Activated CD4-positive, alpha-beta T cell treated with anti-CD3 and anti-CD28 coated beads for 36 hours (primary cell): ENCODE measurements at regions not wholly inside any gene's neighbourhood (a gene's known extent, or its start where the extent isn't known, plus 50 kb on each side); places are given as distances from the start of the nearest gene placed in this dataset.

ENCODE experiments used
- ATAC-seq: fragments of 200-7000 bp; cut with Tn5 transposase; one replicate; pipeline ENCODE4 v1.10.0; 2021; ENCODE audit warnings: mild to moderate bottlenecking, moderate library complexity
- CTCF ChIA-PET: fragments of 350-600 bp; sonication (Branson Sonifier 250); formaldehyde crosslinking; loops from one replicate; lab custom pipeline; 2021; ENCODE audit warnings: antibody characterized with exemption; lab: Charles Lee
- POLR2A ChIA-PET: fragments of 350-600 bp; sonication (Branson Sonifier 250); formaldehyde crosslinking; loops from one replicate; lab custom pipeline; 2021; ENCODE audit warnings: antibody characterized with exemption, inconsistent platforms; lab: Charles Lee
- DNase-seq: peaks from one replicate; pipeline ENCODE4 v3.0.0-alpha.2; 2020
- H3K27ac Mint-ChIP-seq: one replicate; pipeline ENCODE4 v1.8.0; 2021; ENCODE audit warnings: mixed read lengths
- H3K27me3 Mint-ChIP-seq: one replicate; pipeline ENCODE4 v1.8.0; 2021; ENCODE audit warnings: mixed read lengths
- H3K36me3 Mint-ChIP-seq: one replicate; pipeline ENCODE4 v1.8.0; 2021; ENCODE audit warnings: low read depth, mixed read lengths
- H3K4me1 Mint-ChIP-seq: one replicate; pipeline ENCODE4 v1.8.0; 2021; ENCODE audit warnings: mixed read lengths
- H3K4me3 Mint-ChIP-seq: one replicate; pipeline ENCODE4 v1.8.0; 2021; ENCODE audit warnings: mild to moderate bottlenecking, moderate library complexity, mixed read lengths
- H3K9me3 Mint-ChIP-seq: one replicate; pipeline ENCODE4 v1.8.0; 2021; ENCODE audit warnings: low read depth, mixed read lengths
- intact Hi-C, 2 experiments: fragments of 100-400 bp; cut with DNase I in 1 of 2; cut with micrococcal nuclease in 1 of 2; formaldehyde crosslinking; loops; one replicate each; pipeline versions ENCODE4 v1.14.2 to v1.15.1; 2022 to 2024; cut with DNase I, micrococcal nuclease

DNA sequence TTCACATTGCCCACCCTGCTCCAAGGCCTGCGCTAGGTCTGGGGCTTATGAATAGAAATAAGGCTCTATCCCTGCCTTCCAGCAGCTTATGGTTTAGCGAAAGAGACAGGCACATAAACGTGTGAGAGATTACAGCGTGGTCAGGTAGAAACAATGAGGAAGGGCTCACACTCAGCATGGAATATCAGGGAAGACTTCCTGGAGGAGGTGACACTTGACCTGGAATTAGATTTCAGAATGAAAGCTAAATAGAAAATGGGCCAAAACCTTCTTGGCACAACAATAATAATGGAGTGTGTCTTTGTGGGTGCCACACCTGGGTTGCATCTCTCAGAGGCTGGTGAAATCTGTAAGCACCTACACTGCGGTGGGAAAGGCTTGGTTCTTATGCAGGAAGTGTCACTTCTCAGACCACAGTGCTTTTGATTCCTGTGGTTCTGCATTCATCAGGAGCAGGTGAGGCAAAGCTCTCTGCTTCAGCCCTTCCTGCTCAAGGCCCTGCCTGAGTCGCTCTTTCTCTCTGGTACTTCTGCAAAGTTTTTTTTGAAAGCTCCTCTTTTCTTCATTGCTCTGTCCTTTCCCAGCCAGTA is 430.3 kb downstream of the ZNF536 start:
- Mint-ChIP-seq H3K27ac (no peak overlapping the region), H3K27me3 (peaks cover 14% of the 10 kb centered on the region), H3K4me1 (no peaks in the 10 kb centered on the region), H3K36me3 (no peaks in the 10 kb centered on the region), H3K4me3 (no peak overlapping the region), H3K9me3 (no peaks in the 10 kb centered on the region)
- ChIA-PET CTCF (interaction anchor here (0.7 kb wide), 1 partner anchor 310 kb away, joined by 3 read pairs; no protein-coding TSS in a partner anchor), POLR2A (no interaction called here)
- ATAC-seq = no peak
- DNase-seq = no peak
- intact Hi-C loops = loop anchor here in 1 of 2 experiments (5.0 kb wide), 1 partner anchor 555 kb away; no protein-coding TSS in a partner anchor

DNA sequence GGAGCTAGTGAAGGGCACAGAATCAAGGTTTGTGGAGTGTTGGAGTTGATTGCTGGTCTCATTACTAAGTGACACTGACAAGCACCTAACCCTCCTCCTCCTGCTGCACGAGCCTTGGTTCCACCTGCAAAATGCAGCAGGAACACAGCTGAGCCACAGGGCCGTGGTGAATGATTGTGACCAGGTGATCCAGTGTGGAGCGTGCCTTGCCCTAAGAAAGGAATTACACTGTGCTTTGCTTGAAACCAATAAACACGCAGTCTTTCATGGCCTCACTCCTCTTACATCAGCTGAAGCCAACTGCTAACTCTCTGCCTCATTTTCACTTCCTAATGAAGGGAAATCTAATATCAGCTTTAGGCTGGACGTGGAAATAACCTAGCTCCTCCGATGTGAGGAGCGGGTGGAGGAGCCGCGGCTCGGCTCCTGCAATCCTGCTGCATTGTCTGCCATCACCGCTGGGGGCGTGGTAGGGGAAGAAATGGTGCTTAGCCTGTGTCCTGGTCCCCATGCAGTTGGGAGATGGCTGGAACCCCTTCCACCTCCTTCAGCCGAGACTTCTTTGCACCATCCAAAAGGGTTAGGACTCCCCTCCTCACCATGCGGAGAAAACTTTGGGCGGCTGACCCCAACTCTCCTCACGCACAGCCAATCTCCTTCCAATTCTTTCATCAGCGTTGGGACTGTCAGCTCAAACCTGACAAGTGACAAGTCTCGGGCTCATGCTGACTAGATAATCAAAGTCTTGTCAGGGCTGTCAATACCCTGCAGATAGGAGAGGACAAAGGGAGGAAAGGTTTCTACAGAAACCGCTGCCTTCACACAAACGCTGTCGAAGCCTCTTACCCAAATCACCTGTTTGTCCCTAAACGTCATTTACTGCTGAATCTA is 427.9 kb downstream of the ZNF536 start:
- Mint-ChIP-seq H3K4me1 (no peaks in the 10 kb centered on the region), H3K27ac (no peak overlapping the region), H3K27me3 (peaks cover 15% of the 10 kb centered on the region), H3K36me3 (no peaks in the 10 kb centered on the region), H3K4me3 (no peak overlapping the region), H3K9me3 (no peaks in the 10 kb centered on the region)
- DNase-seq = peak; percentile 59
- CTCF ChIA-PET = interaction anchor here (0.5 to 1.6 kb wide), 11 partner anchors 8 to 982 kb away, joined by 3 to 4 read pairs (median 3); no protein-coding TSS in a partner anchor
- POLR2A ChIA-PET = no interaction called here
- intact Hi-C loops = loop anchor here in 1 of 2 experiments (5.0 kb wide), 1 partner anchor 557 kb away; no protein-coding TSS in a partner anchor
- ATAC-seq = peak; percentile 51

DNA sequence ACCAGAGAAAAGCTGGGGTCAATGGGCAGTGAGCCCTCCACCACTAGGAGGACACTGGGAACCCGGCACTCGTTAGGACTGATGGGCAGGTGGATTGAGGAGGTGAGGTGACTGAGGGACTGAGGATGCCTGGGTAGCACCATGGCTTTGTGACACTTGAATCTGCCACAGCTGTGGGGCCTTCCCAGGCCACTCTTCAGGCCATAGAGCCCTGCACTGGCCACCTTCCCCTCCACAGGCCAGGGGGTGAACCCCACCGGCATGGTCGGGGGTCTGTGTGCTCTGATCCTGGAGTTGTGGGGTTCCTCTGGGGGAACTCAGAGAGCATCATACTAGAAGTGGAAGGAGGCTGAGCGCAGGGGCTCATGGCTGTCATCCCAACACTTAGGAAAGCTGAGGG is 423.5 kb downstream of the ZNF536 start:
- Mint-ChIP-seq H3K27me3 (peaks cover 16% of the 10 kb centered on the region), H3K36me3 (no peaks in the 10 kb centered on the region), H3K9me3 (no peaks in the 10 kb centered on the region), H3K27ac (no peak overlapping the region), H3K4me3 (no peak overlapping the region), H3K4me1 (no peaks in the 10 kb centered on the region)
- intact Hi-C loops = no loop called here
- ChIA-PET CTCF (interaction anchor here (0.6 to 1.0 kb wide), 2 partner anchors 10 to 129 kb away, joined by 3 read pairs; no protein-coding TSS in a partner anchor), POLR2A (no interaction called here)
- ATAC-seq (no peak), DNase-seq (no peak)

- POLR2A ChIA-PET = no interaction called here
- H3K4me3 Mint-ChIP-seq = no peak overlapping the region
- no peaks in the 10 kb centered on the region for H3K36me3 Mint-ChIP-seq
- CTCF ChIA-PET = interaction anchor here (0.5 kb wide), 1 partner anchor 1521 kb away, joined by 4 read pairs; no protein-coding TSS in a partner anchor
- H3K27ac Mint-ChIP-seq = no peak overlapping the region
- peaks cover 3% of the 10 kb centered on the region for H3K27me3 Mint-ChIP-seq
- intact Hi-C loops = no loop called here
- DNase-seq (no peak), ATAC-seq (no peak)
- no peaks in the 10 kb centered on the region for H3K9me3 Mint-ChIP-seq
- no peaks in the 10 kb centered on the region for H3K4me1 Mint-ChIP-seq
These were observed 420.6 kb downstream of the ZNF536 start for GRCh38 chr19:30792561-30793505.

DNA sequence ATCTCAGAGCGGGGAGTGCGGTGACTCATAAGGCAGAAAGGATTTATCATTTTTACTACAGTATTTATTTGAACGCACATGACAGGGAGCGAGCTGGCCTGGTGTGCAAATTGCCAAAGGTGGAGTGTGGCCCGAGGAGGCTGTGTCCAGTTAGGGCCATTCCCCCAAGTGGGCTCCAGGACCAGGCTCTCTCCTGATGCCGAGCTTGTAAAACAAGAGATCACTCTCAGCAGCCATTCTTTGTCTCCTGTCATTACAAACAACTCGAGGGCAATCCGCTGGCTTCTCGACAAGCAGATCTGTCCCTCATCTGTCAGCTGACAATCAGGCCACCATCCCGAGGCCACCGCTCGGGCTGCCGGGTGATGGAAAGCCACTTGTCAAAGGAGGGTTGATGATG is 418.9 kb downstream of the ZNF536 start:
- Mint-ChIP-seq H3K36me3 (no peaks in the 10 kb centered on the region), H3K9me3 (no peaks in the 10 kb centered on the region), H3K4me3 (no peak overlapping the region), H3K27ac (no peak overlapping the region), H3K4me1 (no peaks in the 10 kb centered on the region), H3K27me3 (peaks cover 6% of the 10 kb centered on the region)
- CTCF ChIA-PET = no interaction called here
- POLR2A ChIA-PET = no interaction called here
- DNase-seq (no peak), ATAC-seq (no peak)
- intact Hi-C loops = no loop called here

- no peak for DNase-seq
- no peaks in the 10 kb centered on the region for H3K4me1 Mint-ChIP-seq
- CTCF ChIA-PET = interaction anchor here (0.6 to 1.8 kb wide), 3 partner anchors 8 to 1399 kb away, joined by 4 to 7 read pairs (median 5); no protein-coding TSS in a partner anchor
- no peak overlapping the region for H3K27ac Mint-ChIP-seq
- H3K36me3 Mint-ChIP-seq = no peaks in the 10 kb centered on the region
- peaks cover 7% of the 10 kb centered on the region for H3K27me3 Mint-ChIP-seq
- intact Hi-C loops = no loop called here
- ATAC-seq = no peak
- POLR2A ChIA-PET = no interaction called here
- H3K4me3 Mint-ChIP-seq = no peak overlapping the region
- H3K9me3 Mint-ChIP-seq = no peaks in the 10 kb centered on the region
These were observed 418.0 kb downstream of the ZNF536 start for GRCh38 chr19:30790056-30790680.

GRCh38 chr19:30788105-30788765 is 416.1 kb downstream of the ZNF536 start:
- peaks cover 11% of the 10 kb centered on the region for H3K27me3 Mint-ChIP-seq
- H3K27ac Mint-ChIP-seq = no peak overlapping the region
- H3K4me3 Mint-ChIP-seq = no peak overlapping the region
- no peaks in the 10 kb centered on the region for H3K4me1 Mint-ChIP-seq
- no peaks in the 10 kb centered on the region for H3K36me3 Mint-ChIP-seq
- no peaks in the 10 kb centered on the region for H3K9me3 Mint-ChIP-seq
- ATAC-seq (no peak), DNase-seq (no peak)
- CTCF ChIA-PET = interaction anchor here (0.6 to 0.9 kb wide), 6 partner anchors 10 to 1437 kb away, joined by 3 to 6 read pairs (median 3); no protein-coding TSS in a partner anchor
- intact Hi-C loops = no loop called here
- POLR2A ChIA-PET = no interaction called here

DNA sequence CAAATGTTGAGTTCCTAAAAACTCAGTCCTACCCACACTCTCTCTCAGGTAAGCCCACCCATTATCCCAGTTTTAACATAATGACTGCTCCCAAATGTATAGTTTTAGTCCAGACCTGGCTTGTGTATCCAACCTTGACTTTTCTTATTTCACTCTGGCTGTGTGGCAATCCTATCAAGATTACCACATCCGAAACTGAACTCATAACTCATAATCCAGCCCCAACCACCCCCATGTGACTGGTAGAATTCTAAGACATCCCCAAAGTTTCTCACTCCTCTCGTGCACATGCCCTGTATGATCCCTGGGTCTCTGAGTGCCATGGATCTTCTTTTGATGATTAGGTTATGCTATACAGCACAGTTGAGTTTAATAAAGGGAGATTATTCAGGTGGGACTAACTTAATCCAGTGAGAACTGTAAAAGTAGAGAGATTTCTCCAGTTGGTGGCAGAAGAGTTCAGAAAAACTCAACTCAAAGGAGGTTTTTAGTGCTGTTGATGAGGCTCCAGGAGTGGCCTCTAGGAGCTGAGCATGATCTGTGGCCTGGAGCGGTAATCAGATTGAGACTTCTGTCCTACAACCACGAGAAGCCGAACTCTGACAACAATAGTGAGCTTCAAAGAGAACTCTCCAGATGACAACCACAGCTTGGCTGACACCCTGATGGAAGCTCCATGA is 413.4 kb downstream of the ZNF536 start:
- Mint-ChIP-seq H3K27me3 (peaks cover 10% of the 10 kb centered on the region), H3K36me3 (no peaks in the 10 kb centered on the region), H3K27ac (no peak overlapping the region), H3K4me3 (no peak overlapping the region), H3K4me1 (no peaks in the 10 kb centered on the region), H3K9me3 (no peaks in the 10 kb centered on the region)
- ChIA-PET POLR2A (no interaction called here), CTCF (interaction anchor here (0.6 to 1.0 kb wide), 5 partner anchors 24 to 120 kb away, joined by 3 to 4 read pairs (median 3); no protein-coding TSS in a partner anchor)
- ATAC-seq = no peak
- no peak for DNase-seq
- intact Hi-C loops = loop anchor here (1.0 to 2.0 kb wide), 4 partner anchors 571 to 1439 kb away; no protein-coding TSS in a partner anchor

DNA sequence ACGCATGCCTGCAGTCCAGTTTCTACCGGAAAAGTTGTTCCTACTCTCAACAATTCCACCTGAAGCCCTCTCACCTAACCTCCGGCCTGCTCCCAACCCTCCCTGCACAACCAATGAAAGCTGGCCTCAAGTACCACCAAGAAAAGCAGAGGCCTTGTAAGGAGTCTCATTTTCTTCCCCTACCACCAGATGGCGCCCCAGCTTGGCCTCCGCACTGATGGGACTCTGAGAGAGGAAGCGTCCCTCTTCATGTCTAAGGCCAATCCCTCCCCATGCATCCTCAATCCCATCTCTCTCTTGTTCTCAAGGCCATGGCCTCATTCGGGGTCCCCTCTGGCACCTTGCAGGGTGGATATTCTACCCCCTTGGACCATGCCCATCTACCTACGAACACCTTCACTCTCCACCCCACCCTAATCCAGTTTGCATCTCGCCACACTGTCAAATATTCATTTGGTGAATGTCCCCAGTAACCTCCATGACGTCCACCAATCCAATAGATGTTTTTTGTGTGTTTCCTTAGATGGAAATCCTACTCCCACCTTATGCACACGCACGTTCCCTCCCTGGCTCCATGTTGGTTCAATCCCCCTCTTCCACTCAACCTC is 412.8 kb downstream of the ZNF536 start:
- peak; percentile 78 for DNase-seq
- intact Hi-C loops = loop anchor here (1.0 to 2.0 kb wide), 4 partner anchors 572 to 1440 kb away; no protein-coding TSS in a partner anchor
- Mint-ChIP-seq H3K4me1 (no peaks in the 10 kb centered on the region), H3K27me3 (peaks cover 10% of the 10 kb centered on the region), H3K4me3 (no peak overlapping the region), H3K36me3 (no peaks in the 10 kb centered on the region), H3K9me3 (no peaks in the 10 kb centered on the region), H3K27ac (no peak overlapping the region)
- ATAC-seq = peak; percentile 51
- ChIA-PET CTCF (interaction anchor here (0.6 to 0.8 kb wide), 8 partner anchors 8 to 1441 kb away, joined by 3 to 7 read pairs (median 3); no protein-coding TSS in a partner anchor), POLR2A (no interaction called here)
